Effector memory CD8-positive, alpha-beta T cell (primary cell): ENCODE measurements at regions not wholly inside any gene's neighbourhood (a gene's known extent, or its start where the extent isn't known, plus 50 kb on each side); places are given as distances from the start of the nearest gene placed in this dataset.

ENCODE experiments used
- ATAC-seq: fragments of 150-1000 bp; cut with Tn5 transposase; replicated peaks from 2 replicates; pipeline ENCODE4 v1.10.0; 2021; ENCODE audit warnings: mild to moderate bottlenecking, moderate library complexity
- DNase-seq, 3 experiments: peaks; one replicate each; pipeline ENCODE4 v3.0.0; 2021
- H3K27ac Mint-ChIP-seq, 2 donors: one replicate each; pipeline ENCODE4 v1.8.0; 2022; ENCODE audit warnings: mild to moderate bottlenecking in 2 of 2, mixed read lengths in 2 of 2, moderate library complexity in 2 of 2
- H3K27me3 Mint-ChIP-seq, 2 donors: one replicate each; pipeline ENCODE4 v1.8.0; 2022; ENCODE audit warnings: mixed read lengths in 2 of 2
- H3K36me3 Mint-ChIP-seq: one replicate; pipeline ENCODE4 v1.8.0; 2022; ENCODE audit warnings: mild to moderate bottlenecking, moderate library complexity, mixed read lengths; ENCODE audit not compliant: insufficient read depth
- H3K4me1 Mint-ChIP-seq, 2 donors: one replicate each; pipeline ENCODE4 v1.8.0; 2022; ENCODE audit warnings: low read depth in 2 of 2, mixed read lengths in 2 of 2
- H3K4me3 Mint-ChIP-seq, 2 donors: one replicate each; pipeline ENCODE4 v1.8.0; 2022; ENCODE audit warnings: mild to moderate bottlenecking in 2 of 2, mixed read lengths in 2 of 2, moderate library complexity in 2 of 2
- H3K9me3 Mint-ChIP-seq, 2 donors: one replicate each; pipeline ENCODE4 v1.8.0; 2022; ENCODE audit warnings: mixed read lengths in 2 of 2

DNA sequence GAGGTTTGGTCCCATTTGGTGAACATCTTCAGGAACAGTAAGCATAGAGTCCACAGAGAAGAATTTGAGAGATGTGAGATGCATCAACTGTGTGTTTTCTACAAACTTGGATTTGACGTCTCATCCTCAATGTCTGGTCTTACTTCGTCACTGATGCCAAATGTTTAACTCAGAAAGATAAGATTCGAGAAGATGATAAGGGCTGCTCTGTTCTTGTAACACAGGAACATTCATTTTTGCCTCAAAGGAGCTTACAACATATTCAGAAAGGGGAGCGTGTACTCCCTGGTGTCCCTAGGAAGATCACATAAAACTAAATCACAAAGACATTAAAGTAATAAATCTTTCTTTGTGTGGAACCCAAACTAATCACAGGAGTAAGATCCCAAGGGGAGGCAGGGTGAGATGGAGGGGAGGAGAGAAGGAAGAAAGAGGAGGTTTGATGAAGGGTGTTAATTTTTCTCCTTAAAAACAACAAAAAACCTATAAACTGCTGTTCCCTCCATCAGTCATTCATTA is 247.7 kb upstream of the IRS2 start:
- H3K4me3 Mint-ChIP-seq: no peak overlapping the region
- H3K27ac Mint-ChIP-seq: no peak overlapping the region
- H3K4me1 Mint-ChIP-seq: no peaks in the 10 kb centered on the region
- ATAC-seq (no peak), DNase-seq (no peak)
- no peaks in the 10 kb centered on the region for H3K27me3 Mint-ChIP-seq
- H3K36me3 Mint-ChIP-seq: no peaks in the 10 kb centered on the region
- H3K9me3 Mint-ChIP-seq: peaks cover 0 to 2% of the 10 kb centered on the region in 2 donors

DNA sequence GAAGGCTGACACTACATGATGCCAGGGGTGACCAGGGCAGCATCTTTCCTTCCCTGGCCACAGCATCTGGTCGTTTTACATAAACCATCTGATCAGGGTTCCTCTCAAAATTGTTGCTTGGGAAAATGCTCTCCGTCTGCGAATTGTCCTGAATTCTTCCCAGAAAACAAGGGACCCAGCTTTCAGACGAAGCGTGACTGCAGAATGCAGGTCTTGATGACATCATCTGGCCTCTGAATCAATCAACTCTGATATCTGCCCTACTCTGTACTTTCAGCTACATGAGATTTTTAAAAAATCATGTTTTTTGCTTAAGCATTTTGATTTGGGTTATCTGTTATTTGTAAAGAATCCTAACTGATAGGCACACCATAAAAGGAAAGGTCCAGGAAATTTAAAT is 246.6 kb upstream of the IRS2 start:
- H3K4me1 Mint-ChIP-seq: no peaks in the 10 kb centered on the region
- H3K27me3 Mint-ChIP-seq: no peaks in the 10 kb centered on the region

DNA sequence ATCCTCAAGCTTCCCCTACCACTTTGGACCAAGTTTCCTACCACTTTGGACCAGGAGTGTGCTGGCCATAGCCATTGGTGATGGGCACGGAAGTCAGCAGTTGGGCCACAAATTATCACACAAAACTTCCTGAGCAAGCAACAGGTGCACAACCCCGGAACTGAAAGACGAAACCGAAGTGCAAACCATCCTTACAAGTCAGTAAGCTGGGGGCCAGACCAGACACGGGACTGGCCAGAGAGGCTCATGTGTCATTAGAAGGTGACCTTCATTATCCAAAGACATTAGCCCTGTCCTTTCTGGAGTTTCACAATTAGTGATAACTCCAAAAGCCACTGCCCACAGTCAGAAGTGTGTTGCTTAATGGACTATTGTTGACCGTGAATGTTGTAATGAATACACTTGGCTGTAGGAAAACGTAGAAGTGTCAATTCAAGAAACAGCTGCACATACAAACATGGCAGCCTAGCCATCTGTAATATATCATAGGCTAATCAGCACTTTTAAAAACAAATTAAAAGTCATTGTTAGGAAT is 244.1 kb upstream of the IRS2 start:
- H3K27me3 Mint-ChIP-seq: no peaks in the 10 kb centered on the region
- ATAC-seq (no peak), DNase-seq (no peak)
- no peak overlapping the region for H3K4me3 Mint-ChIP-seq
- no peak overlapping the region for H3K27ac Mint-ChIP-seq
- H3K36me3 Mint-ChIP-seq: no peaks in the 10 kb centered on the region
- no peaks in the 10 kb centered on the region for H3K4me1 Mint-ChIP-seq
- peaks cover 0 to 2% of the 10 kb centered on the region in 2 donors for H3K9me3 Mint-ChIP-seq

More for the DNA sequence above, 246.6 kb upstream of the IRS2 start:
- DNase-seq: no peak
- Mint-ChIP-seq H3K36me3 (no peaks in the 10 kb centered on the region), H3K9me3 (peaks cover 0 to 2% of the 10 kb centered on the region in 2 donors), H3K4me3 (no peak overlapping the region), H3K27ac (no peak overlapping the region)
- ATAC-seq: no peak

DNA sequence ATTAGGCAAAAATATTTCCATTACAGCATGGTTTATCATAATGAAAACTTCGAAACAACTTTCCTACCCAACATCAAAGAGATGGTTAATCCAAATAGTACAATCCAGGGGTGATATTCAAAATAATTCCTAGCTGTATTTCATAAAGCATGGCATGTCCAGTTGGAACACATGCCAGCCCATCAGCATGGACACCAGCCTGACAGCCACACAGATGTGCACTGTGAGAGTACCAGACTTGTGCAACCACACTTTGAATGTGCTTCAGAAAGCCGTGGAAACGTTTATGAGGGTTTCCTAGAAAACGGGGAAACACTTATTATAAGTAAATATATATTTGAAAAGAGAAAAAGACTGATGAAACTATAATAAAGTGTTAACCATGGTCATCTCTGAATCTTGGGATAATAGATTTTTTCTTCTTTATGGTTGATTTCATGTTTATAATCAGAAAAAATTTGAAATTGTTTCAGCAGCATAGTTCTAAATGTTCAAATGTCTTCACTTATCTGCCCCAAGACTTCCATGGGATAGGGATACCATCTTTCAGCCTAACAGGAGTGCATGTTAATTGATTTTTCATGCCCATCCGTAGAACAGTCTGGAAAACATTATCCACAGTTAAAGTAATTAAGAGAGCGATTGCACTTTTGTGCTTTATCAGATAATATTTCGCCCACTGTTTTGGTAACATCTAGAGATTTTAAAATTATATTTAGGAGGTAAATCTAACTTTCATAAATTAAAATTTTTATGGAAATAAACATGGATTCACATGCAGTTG is 242.6 kb upstream of the IRS2 start:
- Mint-ChIP-seq H3K4me3 (no peak overlapping the region), H3K27ac (no peak overlapping the region), H3K9me3 (peaks cover 0 to 2% of the 10 kb centered on the region in 2 donors), H3K36me3 (no peaks in the 10 kb centered on the region), H3K4me1 (no peaks in the 10 kb centered on the region), H3K27me3 (no peaks in the 10 kb centered on the region)
- ATAC-seq (no peak), DNase-seq (no peak)

DNA sequence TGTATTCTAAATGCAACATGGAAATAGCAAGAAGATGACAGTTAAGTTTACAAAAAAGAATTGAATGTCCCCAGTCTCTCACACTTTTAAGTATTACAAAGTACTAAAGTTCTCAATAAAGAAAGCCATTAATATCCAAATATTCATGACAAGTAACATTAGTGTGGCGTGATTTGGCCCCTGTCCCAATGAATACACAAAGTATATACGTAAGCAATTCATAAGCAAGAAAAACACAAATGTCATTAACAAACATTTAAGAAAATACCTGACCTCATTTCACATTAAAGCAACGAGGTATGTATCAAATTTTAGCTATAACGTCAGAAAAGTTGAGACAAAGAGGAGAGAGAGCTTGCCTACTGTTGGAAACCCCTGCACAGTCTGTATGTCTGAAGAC is 241.9 kb upstream of the IRS2 start:
- no peak overlapping the region for H3K27ac Mint-ChIP-seq
- DNase-seq (no peak), ATAC-seq (no peak)
- H3K4me1 Mint-ChIP-seq: no peaks in the 10 kb centered on the region
- H3K27me3 Mint-ChIP-seq: no peaks in the 10 kb centered on the region
- no peaks in the 10 kb centered on the region for H3K36me3 Mint-ChIP-seq
- H3K9me3 Mint-ChIP-seq: peaks cover 0 to 2% of the 10 kb centered on the region in 2 donors
- H3K4me3 Mint-ChIP-seq: no peak overlapping the region

DNA sequence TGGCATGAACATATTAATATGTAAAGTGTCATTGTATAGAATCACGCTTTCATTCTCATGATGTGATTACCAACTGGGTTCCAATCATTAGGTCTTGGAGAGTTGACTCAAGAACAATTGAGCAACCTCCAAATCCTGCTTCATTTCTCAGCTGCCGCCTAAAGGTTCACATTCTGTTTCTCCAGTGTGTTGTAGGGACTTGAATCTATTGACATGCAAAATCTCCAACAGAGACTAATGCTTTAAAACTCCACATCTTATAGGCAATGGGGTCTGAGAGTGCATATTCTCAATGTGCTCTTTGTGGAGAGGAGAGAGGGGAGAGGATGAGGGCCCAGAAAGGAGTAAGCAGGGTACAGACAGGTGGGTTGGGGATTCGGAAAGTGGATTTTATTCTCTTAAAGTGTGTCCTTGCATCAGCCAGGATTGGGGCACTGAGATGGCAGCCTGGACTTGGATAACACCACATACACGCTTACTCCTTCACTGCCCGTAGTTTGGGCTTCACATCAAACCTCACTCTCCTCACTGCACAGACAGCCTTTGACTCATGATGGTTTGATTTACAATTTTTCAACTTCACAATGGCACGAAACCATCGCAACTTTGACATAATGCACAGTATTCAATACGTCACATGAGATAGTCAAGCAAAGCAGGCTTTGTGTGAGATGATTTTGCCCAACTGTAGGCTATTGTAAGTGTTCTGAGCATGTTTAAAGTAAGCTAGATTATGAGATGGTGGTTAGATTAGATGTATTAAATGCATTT is 241.3 kb upstream of the IRS2 start:
- H3K27ac Mint-ChIP-seq: no peak overlapping the region
- H3K4me3 Mint-ChIP-seq: no peak overlapping the region
- ATAC-seq (no peak), DNase-seq (no peak)
- no peaks in the 10 kb centered on the region for H3K4me1 Mint-ChIP-seq
- H3K27me3 Mint-ChIP-seq: no peaks in the 10 kb centered on the region
- H3K9me3 Mint-ChIP-seq: peaks cover 0 to 2% of the 10 kb centered on the region in 2 donors
- H3K36me3 Mint-ChIP-seq: no peaks in the 10 kb centered on the region

DNA sequence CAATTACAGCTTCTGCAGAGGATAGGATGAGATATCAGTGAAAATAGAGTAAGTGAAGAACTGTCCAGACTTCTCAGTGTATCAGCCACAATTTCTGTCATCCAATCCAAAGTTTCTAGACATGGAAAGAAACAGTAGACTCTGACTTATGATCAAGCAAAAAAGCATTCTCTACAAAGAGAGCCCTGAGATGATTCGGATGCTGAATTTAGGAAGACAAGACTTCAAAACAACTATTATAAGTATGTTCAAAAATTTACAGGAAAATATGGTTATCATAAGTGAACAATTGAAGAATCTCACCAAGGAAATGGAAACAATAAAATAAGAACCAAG is 238.2 kb upstream of the IRS2 start:
- no peaks in the 10 kb centered on the region for H3K4me1 Mint-ChIP-seq
- DNase-seq: no peak
- H3K36me3 Mint-ChIP-seq: no peaks in the 10 kb centered on the region
- no peak overlapping the region for H3K27ac Mint-ChIP-seq
- peaks cover 0 to 7% of the 10 kb centered on the region in 2 donors for H3K27me3 Mint-ChIP-seq
- H3K4me3 Mint-ChIP-seq: no peak overlapping the region
- peaks cover 0 to 5% of the 10 kb centered on the region in 2 donors for H3K9me3 Mint-ChIP-seq
- ATAC-seq: no peak

DNA sequence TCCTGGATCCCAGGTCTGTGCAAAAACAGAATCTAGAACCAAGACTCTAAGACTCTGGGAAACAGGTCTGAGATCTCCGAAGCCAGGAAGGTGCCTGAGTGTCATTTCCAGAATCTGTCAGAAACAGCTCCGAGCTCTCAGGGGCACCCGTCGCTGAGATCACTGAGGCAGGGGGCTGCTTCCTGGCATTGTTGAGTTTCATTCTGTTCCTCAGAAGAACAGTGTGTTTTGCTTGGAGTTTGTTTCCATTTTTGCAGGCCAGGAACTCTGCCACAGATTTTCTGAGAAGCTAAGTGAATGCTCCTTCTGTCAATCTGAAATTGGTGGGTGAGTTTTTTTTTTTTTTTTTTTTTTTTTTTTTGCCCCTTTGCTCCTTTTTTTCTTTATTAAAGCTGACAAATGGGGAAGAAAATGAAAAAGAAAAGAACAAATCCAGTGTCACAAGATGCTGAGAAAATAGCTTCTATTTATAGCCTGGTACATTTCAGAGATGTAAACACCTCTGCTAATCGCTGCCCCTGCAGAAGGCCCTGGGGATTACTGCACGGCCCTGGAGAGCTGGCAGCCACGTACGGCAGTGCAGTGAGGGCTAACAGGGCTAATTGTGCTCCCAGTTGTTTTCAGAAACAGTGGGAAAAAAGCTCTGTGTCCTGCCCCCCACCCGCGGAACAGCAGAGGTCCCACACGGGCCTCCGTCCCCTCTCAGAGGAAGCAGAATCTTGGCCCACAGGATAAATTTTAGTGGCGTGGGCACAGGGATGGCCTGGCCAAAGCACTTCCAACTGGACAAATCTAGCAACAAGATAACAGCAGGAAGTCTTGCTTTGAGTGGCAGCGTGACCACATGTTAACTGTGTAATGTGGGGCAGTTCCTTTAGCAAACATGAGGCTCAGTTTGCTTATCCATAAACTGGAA is 237.6 kb upstream of the IRS2 start:
- DNase-seq: no peak
- ATAC-seq: no peak
- H3K4me1 Mint-ChIP-seq: no peaks in the 10 kb centered on the region
- H3K27ac Mint-ChIP-seq: no peak overlapping the region
- H3K4me3 Mint-ChIP-seq: no peak overlapping the region
- peaks cover 0 to 7% of the 10 kb centered on the region in 2 donors for H3K9me3 Mint-ChIP-seq
- peaks cover 0 to 7% of the 10 kb centered on the region in 2 donors for H3K27me3 Mint-ChIP-seq
- H3K36me3 Mint-ChIP-seq: no peaks in the 10 kb centered on the region

DNA sequence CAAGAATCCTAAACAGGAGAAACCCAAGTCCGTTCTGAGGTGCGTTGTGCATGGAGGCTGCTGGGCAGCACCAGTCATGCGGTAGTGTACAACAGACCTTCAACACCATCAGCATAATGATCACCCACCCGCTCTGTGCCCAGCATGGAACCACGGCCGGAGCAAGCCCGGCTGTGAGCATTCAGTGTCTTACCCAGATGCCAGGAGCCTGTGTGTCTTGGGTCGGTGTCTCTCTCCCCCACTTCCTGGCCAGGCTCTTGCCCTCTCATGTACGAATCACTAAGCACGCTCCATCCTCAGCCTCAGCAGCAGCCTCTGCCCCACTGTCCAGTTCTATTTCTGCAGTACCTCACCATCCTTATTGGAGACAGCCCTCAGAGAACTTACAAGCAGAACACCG is 231.6 kb upstream of the IRS2 start:
- no peak overlapping the region for H3K27ac Mint-ChIP-seq
- H3K27me3 Mint-ChIP-seq: peaks cover 0 to 7% of the 10 kb centered on the region in 2 donors
- no peaks in the 10 kb centered on the region for H3K4me1 Mint-ChIP-seq
- ATAC-seq (no peak), DNase-seq (no peak)
- H3K36me3 Mint-ChIP-seq: no peaks in the 10 kb centered on the region
- H3K9me3 Mint-ChIP-seq: peaks cover 0 to 10% of the 10 kb centered on the region in 2 donors
- no peak overlapping the region for H3K4me3 Mint-ChIP-seq

DNA sequence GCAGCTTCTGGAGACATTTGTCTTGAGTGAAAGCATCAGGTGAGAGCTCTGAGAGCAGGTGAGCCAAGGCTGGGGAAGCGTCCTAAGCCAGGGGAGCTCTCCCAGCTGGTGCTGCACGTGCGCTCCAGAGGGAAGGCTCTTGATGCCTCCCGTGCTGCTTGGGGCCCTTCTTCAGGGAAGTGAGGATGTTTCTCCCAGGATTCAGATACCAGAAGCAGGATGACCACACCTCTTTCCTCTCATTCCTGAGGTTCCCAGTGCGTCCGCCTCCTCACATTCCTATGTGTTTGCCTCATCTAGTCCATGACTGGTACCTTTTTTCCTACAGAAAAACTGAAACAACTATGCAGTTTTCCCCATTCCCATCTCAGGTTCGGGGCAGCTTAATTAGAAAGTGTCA is 231.0 kb upstream of the IRS2 start:
- Mint-ChIP-seq H3K9me3 (peaks cover 0 to 12% of the 10 kb centered on the region in 2 donors), H3K27me3 (peaks cover 0 to 7% of the 10 kb centered on the region in 2 donors), H3K4me1 (no peaks in the 10 kb centered on the region), H3K27ac (no peak overlapping the region), H3K36me3 (no peaks in the 10 kb centered on the region), H3K4me3 (no peak overlapping the region)
- ATAC-seq: no peak
- DNase-seq: no peak

DNA sequence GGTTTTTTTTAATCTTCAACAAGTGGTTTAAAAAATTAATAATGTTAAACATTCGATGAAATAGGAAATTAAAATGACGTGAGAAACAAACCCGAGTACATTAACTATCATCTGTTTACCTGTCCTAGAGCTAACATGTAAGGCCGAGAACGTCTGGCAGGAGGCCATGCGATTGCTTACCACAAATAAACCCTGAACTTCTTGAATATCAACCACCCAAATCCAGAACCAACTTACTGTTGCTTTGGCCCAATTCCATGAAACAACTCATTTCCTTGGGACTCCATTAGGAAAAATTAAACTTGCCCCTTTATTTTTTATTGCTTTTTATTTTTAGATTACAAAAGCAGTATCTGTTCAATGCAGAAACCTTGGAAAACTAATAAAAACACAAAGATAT is 228.9 kb upstream of the IRS2 start:
- no peaks in the 10 kb centered on the region for H3K4me1 Mint-ChIP-seq
- DNase-seq: no peak

DNA sequence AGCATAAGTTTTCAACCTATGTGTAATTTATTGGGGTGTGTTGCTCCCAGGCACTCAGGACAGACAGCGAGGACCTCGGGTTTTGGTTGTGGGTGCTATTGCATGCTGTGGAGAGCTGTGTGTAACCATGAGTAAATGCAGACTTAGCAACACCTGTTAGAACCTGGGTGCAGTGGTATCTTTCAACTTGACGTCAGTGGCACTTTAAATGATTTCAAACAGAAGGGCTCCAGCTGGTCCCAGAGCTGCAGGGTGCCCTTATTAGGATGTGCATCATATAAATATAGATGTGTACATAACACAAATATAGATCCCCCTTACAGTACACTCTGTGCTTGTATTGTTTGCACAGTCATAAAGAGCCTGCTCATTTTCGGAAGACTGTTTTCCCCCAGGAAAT is 228.3 kb upstream of the IRS2 start:
- Mint-ChIP-seq H3K27me3 (no peaks in the 10 kb centered on the region), H3K4me1 (no peaks in the 10 kb centered on the region), H3K4me3 (no peak overlapping the region), H3K36me3 (no peaks in the 10 kb centered on the region), H3K27ac (no peak overlapping the region), H3K9me3 (peaks cover 0 to 9% of the 10 kb centered on the region in 2 donors)
- no peak for ATAC-seq
- DNase-seq: no peak

More for the DNA sequence above, 228.9 kb upstream of the IRS2 start:
- peaks cover 0 to 10% of the 10 kb centered on the region in 2 donors for H3K9me3 Mint-ChIP-seq
- no peak overlapping the region for H3K4me3 Mint-ChIP-seq
- H3K27ac Mint-ChIP-seq: no peak overlapping the region
- H3K27me3 Mint-ChIP-seq: no peaks in the 10 kb centered on the region
- H3K36me3 Mint-ChIP-seq: no peaks in the 10 kb centered on the region
- ATAC-seq: no peak
